ENCODE measurements at regions not wholly inside any gene's neighbourhood (a gene's known extent, or its start where the extent isn't known, plus 50 kb on each side); places are given as distances from the start of the nearest gene placed in this dataset.

DNA sequence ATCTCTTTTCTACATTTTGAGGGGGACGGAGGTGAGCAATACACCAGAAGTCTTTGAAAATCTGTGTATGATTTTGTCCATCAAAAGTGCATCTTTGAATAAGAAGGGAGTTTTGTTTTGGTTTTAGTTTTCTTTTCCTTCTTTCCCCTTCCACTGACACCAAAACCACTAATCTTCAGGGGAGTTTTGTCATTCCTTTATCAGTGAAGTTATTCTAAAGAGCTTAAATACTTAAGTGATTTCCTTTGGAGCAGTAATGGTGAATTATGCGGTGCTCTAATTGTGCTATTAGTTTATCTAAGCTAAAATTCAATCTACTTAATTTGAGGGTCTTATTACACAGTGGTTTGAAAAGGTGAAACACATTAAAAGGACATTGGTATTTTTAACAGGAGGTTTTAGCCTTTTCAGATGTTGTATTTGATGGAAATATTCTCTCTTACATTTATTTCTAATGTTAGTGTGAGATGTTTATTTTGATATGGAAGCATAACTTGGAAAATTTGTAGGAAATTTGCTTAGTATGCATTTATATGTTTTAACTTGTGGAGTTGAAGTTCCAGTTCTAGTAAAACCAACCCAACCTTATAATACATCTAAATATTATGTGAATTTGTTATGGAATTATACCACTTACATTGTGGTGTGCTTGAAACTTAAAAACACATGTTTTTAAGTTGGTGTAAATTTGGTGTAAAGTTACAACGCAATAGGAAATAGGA is 124.9 kb downstream of the PCDH7 start:
- no peak for TF ChIP-seq POLR2AphosphoS5 (IDR thresholded peaks at IDR 0.05)
- no peak for TF ChIP-seq EP300 (IDR thresholded peaks at IDR 0.05)
- TF ChIP-seq, protein P1, sequence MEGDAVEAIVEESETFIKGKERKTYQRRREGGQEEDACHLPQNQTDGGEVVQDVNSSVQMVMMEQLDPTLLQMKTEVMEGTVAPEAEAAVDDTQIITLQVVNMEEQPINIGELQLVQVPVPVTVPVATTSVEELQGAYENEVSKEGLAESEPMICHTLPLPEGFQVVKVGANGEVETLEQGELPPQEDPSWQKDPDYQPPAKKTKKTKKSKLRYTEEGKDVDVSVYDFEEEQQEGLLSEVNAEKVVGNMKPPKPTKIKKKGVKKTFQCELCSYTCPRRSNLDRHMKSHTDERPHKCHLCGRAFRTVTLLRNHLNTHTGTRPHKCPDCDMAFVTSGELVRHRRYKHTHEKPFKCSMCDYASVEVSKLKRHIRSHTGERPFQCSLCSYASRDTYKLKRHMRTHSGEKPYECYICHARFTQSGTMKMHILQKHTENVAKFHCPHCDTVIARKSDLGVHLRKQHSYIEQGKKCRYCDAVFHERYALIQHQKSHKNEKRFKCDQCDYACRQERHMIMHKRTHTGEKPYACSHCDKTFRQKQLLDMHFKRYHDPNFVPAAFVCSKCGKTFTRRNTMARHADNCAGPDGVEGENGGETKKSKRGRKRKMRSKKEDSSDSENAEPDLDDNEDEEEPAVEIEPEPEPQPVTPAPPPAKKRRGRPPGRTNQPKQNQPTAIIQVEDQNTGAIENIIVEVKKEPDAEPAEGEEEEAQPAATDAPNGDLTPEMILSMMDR (IDR thresholded peaks at IDR 0.05): no peak
- no peak for TF ChIP-seq POLR2A (IDR thresholded peaks at IDR 0.05)
- no peaks in the 10 kb centered on the region for H3K36me3 ChIP-seq
- H3K27ac ChIP-seq: no peak overlapping the region
- no peaks in the 10 kb centered on the region for H3K9me3 ChIP-seq
- H3K4me3 ChIP-seq: no peak overlapping the region
- ATAC-seq (ENCODE audit: low FRiP score in 2 of 2) (no peak), DNase-seq (no peak)
- WGBS, 2 donors: 82 to 86% methylated on average over 3 of the region's 3 CpGs
- H3K27me3 ChIP-seq: no peaks in the 10 kb centered on the region
- no peaks in the 10 kb centered on the region for H3K4me1 ChIP-seq

DNA sequence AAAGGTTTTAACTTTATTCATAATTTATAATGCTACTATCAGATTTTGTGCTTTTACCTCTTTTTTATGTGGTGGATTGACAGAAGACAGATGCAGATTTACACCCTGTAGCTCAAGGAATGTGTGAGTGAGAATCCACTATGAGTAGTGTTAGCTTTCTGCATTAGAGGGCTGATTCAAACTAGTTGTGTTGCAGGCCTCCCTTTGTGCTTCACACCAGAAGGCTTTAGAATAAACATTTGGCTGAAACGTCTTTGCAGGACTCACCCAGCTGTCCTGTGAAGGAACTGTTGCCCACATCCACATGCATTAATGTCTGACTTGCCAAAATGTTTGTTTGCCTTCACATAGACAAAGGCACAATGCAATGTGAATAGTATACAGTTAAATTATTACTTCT is 127.0 kb downstream of the PCDH7 start:
- no peaks in the 10 kb centered on the region for H3K4me1 ChIP-seq
- ATAC-seq (ENCODE audit: low FRiP score in 2 of 2): no peak
- WGBS, 2 donors: 23 to 53% methylated on average over 1 of the region's 1 CpG

GRCh38 chr4:30847958-30848357 is 127.8 kb downstream of the PCDH7 start:
- DNase-seq: no peak
- no peaks in the 10 kb centered on the region for H3K36me3 ChIP-seq
- TF ChIP-seq POLR2AphosphoS5 (IDR thresholded peaks at IDR 0.05) (no peak), POLR2A (IDR thresholded peaks at IDR 0.05) (no peak), EP300 (IDR thresholded peaks at IDR 0.05) (no peak)
- TF ChIP-seq, protein P1 (IDR thresholded peaks at IDR 0.05): no peak
- WGBS, 2 donors: 76 to 84% methylated on average over 1 of the region's 1 CpG
- no peak overlapping the region for H3K27ac ChIP-seq
- H3K9me3 ChIP-seq: no peaks in the 10 kb centered on the region
- no peak overlapping the region for H3K4me3 ChIP-seq
- no peak for ATAC-seq (ENCODE audit: low FRiP score in 2 of 2)
- H3K27me3 ChIP-seq: no peaks in the 10 kb centered on the region
- H3K4me1 ChIP-seq: no peaks in the 10 kb centered on the region

More for the DNA sequence above, 127.0 kb downstream of the PCDH7 start:
- DNase-seq: no peak
- H3K4me3 ChIP-seq: no peak overlapping the region
- TF ChIP-seq, protein P1 (IDR thresholded peaks at IDR 0.05): no peak
- TF ChIP-seq POLR2AphosphoS5 (IDR thresholded peaks at IDR 0.05): no peak
- no peaks in the 10 kb centered on the region for H3K27me3 ChIP-seq
- no peaks in the 10 kb centered on the region for H3K9me3 ChIP-seq
- H3K27ac ChIP-seq: no peak overlapping the region
- H3K36me3 ChIP-seq: no peaks in the 10 kb centered on the region

- ATAC-seq (ENCODE audit: low FRiP score in 2 of 2): no peak
- DNase-seq: no peak
These were observed 134.4 kb downstream of the PCDH7 start for GRCh38 chr4:30854531-30854930.

GRCh38 chr4:30855232-30855631 is 135.1 kb downstream of the PCDH7 start:
- DNase-seq: no peak
- H3K27me3 ChIP-seq: no peaks in the 10 kb centered on the region
- 78 to 82% methylated on average over 3 of the region's 3 CpGs for WGBS, 2 donors
- no peak for ATAC-seq (ENCODE audit: low FRiP score in 2 of 2)
- H3K4me1 ChIP-seq: no peaks in the 10 kb centered on the region
- H3K27ac ChIP-seq: no peak overlapping the region
- no peaks in the 10 kb centered on the region for H3K36me3 ChIP-seq
- H3K4me3 ChIP-seq: no peak overlapping the region
- no peak for TF ChIP-seq EP300 (IDR thresholded peaks at IDR 0.05)
- no peak for TF ChIP-seq POLR2A (IDR thresholded peaks at IDR 0.05)
- no peak for TF ChIP-seq POLR2AphosphoS5 (IDR thresholded peaks at IDR 0.05)
- TF ChIP-seq, protein P1 (IDR thresholded peaks at IDR 0.05): no peak
- no peaks in the 10 kb centered on the region for H3K9me3 ChIP-seq

More at GRCh38 chr4:30854531-30854930, 134.4 kb downstream of the PCDH7 start:
- TF ChIP-seq POLR2AphosphoS5 (IDR thresholded peaks at IDR 0.05): no peak
- H3K4me3 ChIP-seq: no peak overlapping the region
- WGBS, 2 donors: 56 to 58% methylated on average over 3 of the region's 3 CpGs
- H3K9me3 ChIP-seq: no peaks in the 10 kb centered on the region
- no peaks in the 10 kb centered on the region for H3K4me1 ChIP-seq
- H3K36me3 ChIP-seq: no peaks in the 10 kb centered on the region
- no peaks in the 10 kb centered on the region for H3K27me3 ChIP-seq
- no peak overlapping the region for H3K27ac ChIP-seq
